ENCODE measurements at regions not wholly inside any gene's neighbourhood (a gene's known extent, or its start where the extent isn't known, plus 50 kb on each side); places are given as distances from the start of the nearest gene placed in this dataset.

- H3K27me3 ChIP-seq = peaks cover 0 to 24% of the 10 kb centered on the region in 2 donors
- H3K4me1 ChIP-seq = no peaks in the 10 kb centered on the region
- TF ChIP-seq, protein P1, sequence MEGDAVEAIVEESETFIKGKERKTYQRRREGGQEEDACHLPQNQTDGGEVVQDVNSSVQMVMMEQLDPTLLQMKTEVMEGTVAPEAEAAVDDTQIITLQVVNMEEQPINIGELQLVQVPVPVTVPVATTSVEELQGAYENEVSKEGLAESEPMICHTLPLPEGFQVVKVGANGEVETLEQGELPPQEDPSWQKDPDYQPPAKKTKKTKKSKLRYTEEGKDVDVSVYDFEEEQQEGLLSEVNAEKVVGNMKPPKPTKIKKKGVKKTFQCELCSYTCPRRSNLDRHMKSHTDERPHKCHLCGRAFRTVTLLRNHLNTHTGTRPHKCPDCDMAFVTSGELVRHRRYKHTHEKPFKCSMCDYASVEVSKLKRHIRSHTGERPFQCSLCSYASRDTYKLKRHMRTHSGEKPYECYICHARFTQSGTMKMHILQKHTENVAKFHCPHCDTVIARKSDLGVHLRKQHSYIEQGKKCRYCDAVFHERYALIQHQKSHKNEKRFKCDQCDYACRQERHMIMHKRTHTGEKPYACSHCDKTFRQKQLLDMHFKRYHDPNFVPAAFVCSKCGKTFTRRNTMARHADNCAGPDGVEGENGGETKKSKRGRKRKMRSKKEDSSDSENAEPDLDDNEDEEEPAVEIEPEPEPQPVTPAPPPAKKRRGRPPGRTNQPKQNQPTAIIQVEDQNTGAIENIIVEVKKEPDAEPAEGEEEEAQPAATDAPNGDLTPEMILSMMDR (IDR thresholded peaks at IDR 0.05) = no peak
- no peak overlapping the region for H3K27ac ChIP-seq
- no peaks in the 10 kb centered on the region for H3K9me3 ChIP-seq
- DNase-seq = no peak
- H3K36me3 ChIP-seq = no peaks in the 10 kb centered on the region
- H3K4me3 ChIP-seq = no peak overlapping the region
- intact Hi-C loops (cut with DNase I; ENCODE audit: low total_unique reads) = no loop called here
These were observed 62.6 kb upstream of the PRR20G start for GRCh38 chr3:127350172-127351050.

GRCh38 chr3:127349501-127350171, 61.8 kb upstream of the PRR20G start:
- DNase-seq = no peak
- TF ChIP-seq, protein P1 (IDR thresholded peaks at IDR 0.05) = no peak
- Histone ChIP-seq H3K27ac (no peak overlapping the region), H3K27me3 (peaks cover 0 to 28% of the 10 kb centered on the region in 2 donors), H3K4me3 (no peak overlapping the region), H3K9me3 (no peaks in the 10 kb centered on the region), H3K36me3 (no peaks in the 10 kb centered on the region), H3K4me1 (no peaks in the 10 kb centered on the region)
- intact Hi-C loops (cut with DNase I; ENCODE audit: low total_unique reads) = no loop called here

GRCh38 chr3:127342735-127343134, 54.9 kb upstream of the PRR20G start:
- intact Hi-C loops (cut with DNase I; ENCODE audit: low total_unique reads) = no loop called here
- peaks cover 0 to 56% of the 10 kb centered on the region in 2 donors for H3K27me3 ChIP-seq
- TF ChIP-seq, protein P1 (IDR thresholded peaks at IDR 0.05) = no peak

DNA sequence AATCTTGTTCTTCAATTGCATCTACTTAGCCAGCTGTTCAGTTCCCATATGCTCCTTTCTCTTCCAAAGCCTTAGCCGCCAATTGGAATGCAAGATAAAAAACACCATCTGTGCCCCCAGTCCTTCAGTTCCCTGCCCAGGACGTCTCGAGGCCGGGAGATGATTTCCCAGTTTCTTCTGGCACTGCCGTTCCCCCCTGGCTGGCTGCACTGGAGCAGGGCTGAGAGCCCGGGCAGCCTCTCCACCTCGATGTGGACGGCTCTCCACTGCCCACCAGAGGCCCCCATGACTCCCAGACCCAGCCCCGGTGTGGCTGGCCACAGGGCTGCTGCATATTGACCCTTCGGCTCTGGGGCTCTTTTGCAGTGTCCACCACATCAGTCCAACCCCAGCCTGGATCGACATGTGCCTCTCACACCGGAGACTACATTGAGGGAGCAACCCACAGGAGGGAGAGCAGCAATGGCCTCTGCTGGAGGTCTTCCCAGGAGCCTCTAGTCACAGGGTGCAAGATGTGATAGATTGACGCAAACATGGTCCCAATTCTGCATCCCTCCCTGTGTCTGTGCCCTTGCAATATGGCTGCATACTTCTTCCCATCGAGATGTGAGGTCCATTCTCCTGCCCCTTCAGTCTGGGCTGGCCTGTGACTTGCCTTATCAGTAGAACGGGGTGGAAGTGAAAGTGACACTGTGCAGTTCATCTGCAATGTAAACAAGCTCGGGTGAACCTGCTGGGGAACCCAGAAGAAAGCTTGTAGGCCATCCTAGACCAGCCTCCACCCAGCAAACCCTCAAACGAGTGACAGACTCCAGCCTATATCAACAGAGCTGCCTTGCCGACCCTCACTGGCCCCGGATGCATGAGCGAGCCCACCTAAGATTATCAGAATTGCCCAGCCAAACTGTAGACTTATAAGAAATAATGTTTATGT, 52.3 kb upstream of the PRR20G start:
- TF ChIP-seq, protein P1 (IDR thresholded peaks at IDR 0.05) = no peak
- Histone ChIP-seq H3K9me3 (no peaks in the 10 kb centered on the region), H3K36me3 (no peaks in the 10 kb centered on the region), H3K4me1 (no peaks in the 10 kb centered on the region), H3K27ac (no peak overlapping the region), H3K27me3 (peaks cover 0 to 69% of the 10 kb centered on the region in 2 donors), H3K4me3 (no peak overlapping the region)
- no peak for DNase-seq
- intact Hi-C loops (cut with DNase I; ENCODE audit: low total_unique reads) = no loop called here

More at GRCh38 chr3:127342735-127343134, 54.9 kb upstream of the PRR20G start:
- Histone ChIP-seq H3K4me3 (no peak overlapping the region), H3K27ac (no peak overlapping the region), H3K4me1 (no peaks in the 10 kb centered on the region), H3K36me3 (no peaks in the 10 kb centered on the region), H3K9me3 (no peaks in the 10 kb centered on the region)
- no peak for DNase-seq

- TF ChIP-seq, protein P1 (IDR thresholded peaks at IDR 0.05) = no peak
- Histone ChIP-seq H3K27ac (no peak overlapping the region), H3K9me3 (peaks cover 0 to 11% (median 0%) of the 10 kb centered on the region in 3 donors), H3K4me3 (no peak overlapping the region), H3K4me1 (no peaks in the 10 kb centered on the region), H3K27me3 (peaks cover 0 to 65% of the 10 kb centered on the region in 2 donors), H3K36me3 (no peaks in the 10 kb centered on the region)
- no peak for DNase-seq
- intact Hi-C loops (cut with DNase I; ENCODE audit: low total_unique reads) = no loop called here
These were observed 51.2 kb upstream of the PRR20G start for GRCh38 chr3:127339016-127339415.
